LHCN-M2 (cell line): ENCODE measurements at regions not wholly inside any gene's neighbourhood (a gene's known extent, or its start where the extent isn't known, plus 50 kb on each side); places are given as distances from the start of the nearest gene placed in this dataset.
"Not testable (repeated sequence)": the region's sequence is repeated elsewhere in the genome, so short reads cannot be mapped to it uniquely, and the experiment has no call there.

Source experiments
- DNase-seq: peaks from one replicate; pipeline ENCODE4 v3.0.0-alpha.2; 2012; ENCODE audit warnings: low read depth

GRCh38 chr7:90070238-90070637 lies 84.0 kb upstream of the STEAP1 start:
- DNase-seq = not testable (repeated sequence)

- no peak for DNase-seq
Observed at GRCh38 chr7:90078921-90079320, 75.3 kb upstream of the STEAP1 start.

- DNase-seq = no peak
Observed at GRCh38 chr7:90081621-90082020, 72.6 kb upstream of the STEAP1 start.

GRCh38 chr7:90092506-90092905 lies 61.8 kb upstream of the STEAP1 start:
- no peak for DNase-seq

GRCh38 chr7:90094030-90094429 lies 60.2 kb upstream of the STEAP1 start:
- no peak for DNase-seq
